LNCaP clone FGC (cell line): ENCODE measurements at regions not wholly inside any gene's neighbourhood (a gene's known extent, or its start where the extent isn't known, plus 50 kb on each side); places are given as distances from the start of the nearest gene placed in this dataset.

Experiments used
- DNase-seq: peaks from one replicate; pipeline ENCODE4 v3.0.0-alpha.2; 2011; ENCODE audit warnings: low read depth
- H3K4me3 ChIP-seq: 2 replicates; pipeline ENCODE4 v1.5.1; 2011; ENCODE audit warnings: mild to moderate bottlenecking, low read depth, low read length, control low read depth
- CTCF ChIP-seq: IDR thresholded peaks from 2 replicates; pipeline ENCODE4 v1.5.1; 2012; ENCODE audit warnings: mild to moderate bottlenecking; ENCODE audit not compliant: control insufficient read depth, insufficient read depth; ENCODE audit errors: extremely low read depth

- no peak overlapping the region for H3K4me3 ChIP-seq
- TF ChIP-seq CTCF = no peak
- no peak for DNase-seq
These were observed 126.5 kb downstream of the SYF2 start for GRCh38 chr1:25105836-25106235.

- no peak for TF ChIP-seq CTCF
- H3K4me3 ChIP-seq = no peak overlapping the region
- no peak for DNase-seq
These were observed 127.3 kb downstream of the SYF2 start for GRCh38 chr1:25104932-25105561.

- DNase-seq = no peak
- no peak for TF ChIP-seq CTCF
- H3K4me3 ChIP-seq = no peak overlapping the region
These were observed 129.0 kb downstream of the SYF2 start for GRCh38 chr1:25103164-25103795.

GRCh38 chr1:25100151-25100833 lies 132.0 kb downstream of the SYF2 start:
- no peak for DNase-seq
- H3K4me3 ChIP-seq = no peak overlapping the region
- no peak for TF ChIP-seq CTCF

- DNase-seq = no peak
- H3K4me3 ChIP-seq = no peak overlapping the region
- TF ChIP-seq CTCF = no peak
These were observed 132.9 kb downstream of the SYF2 start for GRCh38 chr1:25099343-25099951.

GRCh38 chr1:25098717-25099116 lies 133.6 kb downstream of the SYF2 start:
- no peak for DNase-seq
- TF ChIP-seq CTCF = no peak
- H3K4me3 ChIP-seq = no peak overlapping the region
